Lower lobe of right lung (tissue), 2 donors: ENCODE measurements at regions not wholly inside any gene's neighbourhood (a gene's known extent, or its start where the extent isn't known, plus 50 kb on each side); places are given as distances from the start of the nearest gene placed in this dataset.

Source experiments
- ATAC-seq, 2 donors: fragments of 200-7000 bp; cut with Tn5 transposase; one replicate each; pipeline ENCODE4 v1.9.1; 2020 to 2022; ENCODE audit warnings: mild to moderate bottlenecking in 2 of 2, moderate library complexity in 2 of 2
- DNase-seq: peaks from one replicate; pipeline ENCODE4 v3.0.0-alpha.2; 2020
- H3K27ac ChIP-seq: fragments of 200-600 bp; one replicate; pipeline ENCODE4 v1.8.0; 2022
- H3K27me3 ChIP-seq: fragments of 200-600 bp; one replicate; pipeline ENCODE4 v1.8.0; 2022; ENCODE audit warnings: low read depth
- H3K36me3 ChIP-seq: fragments of 200-600 bp; one replicate; pipeline ENCODE4 v1.8.0; 2022; ENCODE audit warnings: mild to moderate bottlenecking
- H3K4me1 ChIP-seq: fragments of 200-600 bp; one replicate; pipeline ENCODE4 v1.8.0; 2022
- H3K4me3 ChIP-seq: fragments of 200-600 bp; one replicate; pipeline ENCODE4 v1.8.0; 2022; ENCODE audit warnings: mild to moderate bottlenecking
- H3K9me3 ChIP-seq: fragments of 200-600 bp; one replicate; pipeline ENCODE4 v1.8.0; 2022
- intact Hi-C: fragments of 100-400 bp; cut with DNase I; formaldehyde crosslinking; loops from one replicate; pipeline ENCODE4 v1.11.0; 2022
- TF ChIP-seq, protein P1 (sequence below): fragments of 200-600 bp; IDR thresholded peaks from one replicate; pipeline ENCODE4 v1.8.0; 2022; ENCODE audit warnings: antibody characterized with exemption, mild to moderate bottlenecking
- donor health status: DM: no; HTN: yes; CAD: no; lungs with severe emphysema.

- no peak overlapping the region for H3K27ac ChIP-seq
- H3K9me3 ChIP-seq, result no peaks in the 10 kb centered on the region
- TF ChIP-seq, protein P1, sequence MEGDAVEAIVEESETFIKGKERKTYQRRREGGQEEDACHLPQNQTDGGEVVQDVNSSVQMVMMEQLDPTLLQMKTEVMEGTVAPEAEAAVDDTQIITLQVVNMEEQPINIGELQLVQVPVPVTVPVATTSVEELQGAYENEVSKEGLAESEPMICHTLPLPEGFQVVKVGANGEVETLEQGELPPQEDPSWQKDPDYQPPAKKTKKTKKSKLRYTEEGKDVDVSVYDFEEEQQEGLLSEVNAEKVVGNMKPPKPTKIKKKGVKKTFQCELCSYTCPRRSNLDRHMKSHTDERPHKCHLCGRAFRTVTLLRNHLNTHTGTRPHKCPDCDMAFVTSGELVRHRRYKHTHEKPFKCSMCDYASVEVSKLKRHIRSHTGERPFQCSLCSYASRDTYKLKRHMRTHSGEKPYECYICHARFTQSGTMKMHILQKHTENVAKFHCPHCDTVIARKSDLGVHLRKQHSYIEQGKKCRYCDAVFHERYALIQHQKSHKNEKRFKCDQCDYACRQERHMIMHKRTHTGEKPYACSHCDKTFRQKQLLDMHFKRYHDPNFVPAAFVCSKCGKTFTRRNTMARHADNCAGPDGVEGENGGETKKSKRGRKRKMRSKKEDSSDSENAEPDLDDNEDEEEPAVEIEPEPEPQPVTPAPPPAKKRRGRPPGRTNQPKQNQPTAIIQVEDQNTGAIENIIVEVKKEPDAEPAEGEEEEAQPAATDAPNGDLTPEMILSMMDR, result no peak
- intact Hi-C loops, result no loop called here
- no peaks in the 10 kb centered on the region for H3K36me3 ChIP-seq
- H3K4me1 ChIP-seq, result no peaks in the 10 kb centered on the region
- ATAC-seq (no peak), DNase-seq (no peak)
- H3K4me3 ChIP-seq, result no peak overlapping the region
- no peaks in the 10 kb centered on the region for H3K27me3 ChIP-seq
Measured at GRCh38 chr11:116104498-116105174, 600.4 kb upstream of the CADM1 start.

- intact Hi-C loops, result no loop called here
- Histone ChIP-seq H3K4me3 (no peak overlapping the region), H3K27ac (no peak overlapping the region), H3K4me1 (no peaks in the 10 kb centered on the region), H3K27me3 (no peaks in the 10 kb centered on the region), H3K36me3 (no peaks in the 10 kb centered on the region), H3K9me3 (no peaks in the 10 kb centered on the region)
- no peak for DNase-seq
- ATAC-seq, result peak; percentile 42 to 68
- TF ChIP-seq, protein P1, result no peak
Measured at GRCh38 chr11:116101902-116102301, 597.7 kb upstream of the CADM1 start.

DNA sequence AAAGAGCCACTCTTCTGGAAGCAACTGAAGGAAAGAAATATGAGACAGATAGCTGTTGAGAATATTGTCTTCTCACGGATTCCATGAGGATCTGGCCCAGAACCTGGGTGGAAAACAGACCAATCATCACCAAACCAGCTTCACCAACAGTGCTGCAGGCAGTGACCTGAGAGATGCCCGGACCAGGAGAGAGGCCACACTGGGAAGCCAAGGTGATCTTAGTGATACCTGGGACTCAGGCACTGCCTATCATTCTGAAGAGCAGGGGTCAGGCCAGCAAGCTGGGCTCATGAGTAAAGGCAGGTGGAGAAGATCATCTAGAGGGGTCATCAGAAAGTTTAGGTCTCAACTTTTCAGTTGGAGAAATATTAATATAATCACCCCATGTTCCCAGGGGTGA is 595.8 kb upstream of the CADM1 start:
- Histone ChIP-seq H3K9me3 (no peaks in the 10 kb centered on the region), H3K4me1 (no peaks in the 10 kb centered on the region), H3K4me3 (no peak overlapping the region), H3K36me3 (no peaks in the 10 kb centered on the region), H3K27me3 (no peaks in the 10 kb centered on the region), H3K27ac (no peak overlapping the region)
- ATAC-seq (no peak), DNase-seq (no peak)
- intact Hi-C loops, result no loop called here
- TF ChIP-seq, protein P1, result no peak

DNA sequence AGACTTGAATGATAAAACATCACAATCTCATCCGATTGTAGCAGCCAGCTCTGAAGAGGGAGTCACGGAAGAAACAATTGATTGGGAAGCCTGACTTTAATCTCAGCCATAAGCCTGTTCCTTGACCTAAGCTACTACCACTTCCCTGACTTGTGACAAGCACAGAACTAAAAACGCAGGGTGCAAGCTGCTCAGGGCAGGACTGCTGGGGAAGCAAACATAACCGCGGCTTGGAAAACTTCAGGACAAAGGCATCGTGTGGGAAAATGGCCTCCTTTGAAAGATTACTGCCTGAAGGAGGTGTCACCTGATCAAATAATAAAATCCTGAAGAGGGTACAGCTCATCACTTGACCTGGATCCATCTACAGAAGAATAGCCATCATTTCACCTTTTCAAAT is 595.3 kb upstream of the CADM1 start:
- H3K4me3 ChIP-seq, result no peak overlapping the region
- H3K27me3 ChIP-seq, result no peaks in the 10 kb centered on the region
- ATAC-seq (no peak), DNase-seq (no peak)
- intact Hi-C loops, result no loop called here
- H3K27ac ChIP-seq, result no peak overlapping the region
- H3K9me3 ChIP-seq, result no peaks in the 10 kb centered on the region
- TF ChIP-seq, protein P1, result no peak
- H3K36me3 ChIP-seq, result no peaks in the 10 kb centered on the region
- no peaks in the 10 kb centered on the region for H3K4me1 ChIP-seq

GRCh38 chr11:116096272-116096995 is 592.2 kb upstream of the CADM1 start:
- no peaks in the 10 kb centered on the region for H3K4me1 ChIP-seq
- intact Hi-C loops, result no loop called here
- DNase-seq (no peak), ATAC-seq (peak in 1 of 2 donors; percentile 25)
- H3K36me3 ChIP-seq, result no peaks in the 10 kb centered on the region
- H3K27ac ChIP-seq, result no peak overlapping the region
- TF ChIP-seq, protein P1, result no peak
- H3K4me3 ChIP-seq, result no peak overlapping the region
- H3K9me3 ChIP-seq, result no peaks in the 10 kb centered on the region
- no peaks in the 10 kb centered on the region for H3K27me3 ChIP-seq
